OCI-LY7 (cell line): ENCODE measurements at regions not wholly inside any gene's neighbourhood (a gene's known extent, or its start where the extent isn't known, plus 50 kb on each side); places are given as distances from the start of the nearest gene placed in this dataset.

Experiments
- BruUV-seq: library from RNA; stranded (reverse); fragments of 400-500 nt; replicated peaks from 2 replicates; lab custom pipeline; 2021; lab: Mats Ljungman, UMichigan
- CTCF ChIA-PET: fragments of 300-600 bp; sonication (Branson Sonifier 250); formaldehyde crosslinking; loops from one replicate; lab custom pipeline; 2022; ENCODE audit warnings: antibody characterized with exemption; ENCODE audit not compliant: unreplicated experiment; lab: Charles Lee
- POLR2A ChIA-PET: fragments of 300-600 bp; sonication (Branson Sonifier 250); formaldehyde crosslinking; loops from one replicate; lab custom pipeline; 2022; ENCODE audit warnings: antibody characterized with exemption; lab: Charles Lee
- DNase-seq: peaks from one replicate; pipeline ENCODE4 v3.0.0-alpha.2; 2015; ENCODE audit warnings: low spot score
- H2AFZ ChIP-seq: fragments of 200-600 bp; sonication (generic), shearing (Covaris generic); 2 replicates; pipeline ENCODE4 v1.6.1; 2014; ENCODE audit warnings: mild to moderate bottlenecking, antibody characterized with exemption, low read length, moderate library complexity
- H3K27ac ChIP-seq: fragments of 200-600 bp; sonication (generic); 2 replicates; pipeline ENCODE4 v1.5.1; 2014; ENCODE audit warnings: mixed run types, low read depth, mild to moderate bottlenecking, moderate library complexity, low read length, inconsistent platforms; ENCODE audit not compliant: poor library complexity, severe bottlenecking
- H3K36me3 ChIP-seq: fragments of 200-600 bp; sonication (generic); 2 replicates; pipeline ENCODE4 v1.6.1; 2014; ENCODE audit warnings: mild to moderate bottlenecking, antibody characterized with exemption, low read length, moderate library complexity, mixed read lengths; ENCODE audit not compliant: insufficient read depth
- H3K4me1 ChIP-seq: fragments of 200-600 bp; sonication (generic); 2 replicates; pipeline ENCODE4 v1.5.1; 2014; ENCODE audit warnings: mild to moderate bottlenecking, low read length; ENCODE audit not compliant: insufficient read depth, poor library complexity, severe bottlenecking
- H3K4me2 ChIP-seq: fragments of 200-600 bp; sonication (generic); 2 replicates; pipeline ENCODE4 v1.6.1; 2014; ENCODE audit warnings: mild to moderate bottlenecking, low read length
- H3K4me3 ChIP-seq: fragments of 200-600 bp; sonication (generic); 2 replicates; pipeline ENCODE4 v1.5.1; 2014; ENCODE audit warnings: mild to moderate bottlenecking, low read depth, low read length; ENCODE audit not compliant: poor library complexity, severe bottlenecking
- H3K79me2 ChIP-seq: fragments of 200-600 bp; sonication (generic); 2 replicates; pipeline ENCODE4 v1.6.1; 2016; ENCODE audit warnings: low read depth, mild to moderate bottlenecking, low read length, moderate library complexity, mixed read lengths; ENCODE audit not compliant: insufficient read depth
- H3K9me2 ChIP-seq: fragments of 200-600 bp; sonication (generic); 2 replicates; pipeline ENCODE4 v1.6.1; 2016; ENCODE audit warnings: mild to moderate bottlenecking, low read length, mixed read lengths; ENCODE audit not compliant: insufficient read depth
- H3K9me3 ChIP-seq: fragments of 200-600 bp; sonication (generic); 2 replicates; pipeline ENCODE4 v1.6.1; 2014; ENCODE audit warnings: mild to moderate bottlenecking, mixed run types, low read length, mixed read lengths
- H4K20me1 ChIP-seq: fragments of 200-600 bp; sonication (generic); 2 replicates; pipeline ENCODE4 v1.6.1; 2014; ENCODE audit warnings: mild to moderate bottlenecking, antibody characterized with exemption, low read length, moderate library complexity, mixed read lengths; ENCODE audit not compliant: insufficient read depth
- CTCF ChIP-seq: fragments of 200-600 bp; sonication (generic); conservative IDR thresholded peaks from 2 replicates; pipeline ENCODE4 v1.5.1; 2014; ENCODE audit warnings: mild to moderate bottlenecking, antibody characterized with exemption, low read length, moderate library complexity, mixed read lengths
- EZH2phosphoT487 ChIP-seq: fragments of 200-600 bp; sonication (generic); IDR thresholded peaks from 2 replicates; pipeline ENCODE4 v1.6.1; 2018; ENCODE audit warnings: low read depth, borderline replicate concordance, mild to moderate bottlenecking, mixed run types, antibody characterized with exemption, low read length, moderate library complexity, mixed read lengths
- intact Hi-C: fragments of 100-400 bp; cut with micrococcal nuclease; formaldehyde crosslinking; loops from one replicate; pipeline ENCODE4 v1.10.0; 2022; ENCODE audit not compliant: unreplicated experiment

- Histone ChIP-seq H3K4me2 (no peak overlapping the region), H2AFZ (no peak overlapping the region), H3K27ac (no peak overlapping the region), H3K9me3 (no peaks in the 10 kb centered on the region), H3K4me3 (no peak overlapping the region), H3K36me3 (no peaks in the 10 kb centered on the region), H3K9me2 (no peaks in the 10 kb centered on the region), H3K79me2 (no peaks in the 10 kb centered on the region), H3K4me1 (no peaks in the 10 kb centered on the region), H4K20me1 (no peaks in the 10 kb centered on the region)
- TF ChIP-seq CTCF (no peak), EZH2phosphoT487 (no peak)
- no TSS peak for BruUV-seq
- POLR2A ChIA-PET = no interaction called here
- CTCF ChIA-PET = no interaction called here
- no peak for DNase-seq
- intact Hi-C loops = no loop called here
Measured at GRCh38 chr12:24500831-24501230, 448.1 kb downstream of the BCAT1 start.

- H2AFZ ChIP-seq = no peak overlapping the region
- no peak overlapping the region for H3K27ac ChIP-seq
- no peak overlapping the region for H3K4me3 ChIP-seq
- intact Hi-C loops = no loop called here
- H3K9me3 ChIP-seq = no peaks in the 10 kb centered on the region
- no peak overlapping the region for H3K4me2 ChIP-seq
- BruUV-seq = no TSS peak
- H3K9me2 ChIP-seq = no peaks in the 10 kb centered on the region
- H3K4me1 ChIP-seq = no peaks in the 10 kb centered on the region
- H4K20me1 ChIP-seq = no peaks in the 10 kb centered on the region
- H3K79me2 ChIP-seq = no peaks in the 10 kb centered on the region
- no peak for TF ChIP-seq CTCF
- ChIA-PET CTCF (no interaction called here), POLR2A (no interaction called here)
- DNase-seq = no peak
- H3K36me3 ChIP-seq = no peaks in the 10 kb centered on the region
Measured at GRCh38 chr12:24500421-24500820, 448.5 kb downstream of the BCAT1 start.

GRCh38 chr12:24499151-24500146 lies 449.5 kb downstream of the BCAT1 start:
- no peak overlapping the region for H3K4me3 ChIP-seq
- POLR2A ChIA-PET = no interaction called here
- no TSS peak for BruUV-seq
- H3K36me3 ChIP-seq = no peaks in the 10 kb centered on the region
- DNase-seq = no peak
- CTCF ChIA-PET = no interaction called here
- no peaks in the 10 kb centered on the region for H3K4me1 ChIP-seq
- H3K9me3 ChIP-seq = no peaks in the 10 kb centered on the region
- intact Hi-C loops = no loop called here
- TF ChIP-seq CTCF (no peak), EZH2phosphoT487 (no peak)
- H4K20me1 ChIP-seq = no peaks in the 10 kb centered on the region
- H2AFZ ChIP-seq = no peak overlapping the region
- H3K4me2 ChIP-seq = no peak overlapping the region
- H3K27ac ChIP-seq = no peak overlapping the region
- no peaks in the 10 kb centered on the region for H3K9me2 ChIP-seq
- no peaks in the 10 kb centered on the region for H3K79me2 ChIP-seq
